Right cardiac atrium (tissue), 5 donors: ENCODE measurements at regions not wholly inside any gene's neighbourhood (a gene's known extent, or its start where the extent isn't known, plus 50 kb on each side); places are given as distances from the start of the nearest gene placed in this dataset.

Experiments used
- ATAC-seq, 2 donors: fragments of 200-7000 bp; cut with Tn5 transposase; one replicate each; pipeline versions ENCODE4 v1.8.0 to v1.9.1; 2020; ENCODE audit warnings: moderate library complexity in 2 of 2, mild to moderate bottlenecking in 1 of 2
- DNase-seq, 3 donors: peaks; one replicate each; pipeline ENCODE4 v3.0.0-alpha.2; 2020
- H3K27ac ChIP-seq: one replicate; pipeline ENCODE4 v1.5.1; 2013; ENCODE audit warnings: mild to moderate bottlenecking, low read length, control low read depth, moderate library complexity
- H3K27me3 ChIP-seq: one replicate; pipeline ENCODE4 v1.6.1; 2013; ENCODE audit not compliant: control insufficient read depth, insufficient read depth
- H3K4me1 ChIP-seq: one replicate; pipeline ENCODE4 v1.6.1; 2013; ENCODE audit warnings: low read length; ENCODE audit not compliant: control insufficient read depth, insufficient read depth
- H3K4me3 ChIP-seq: one replicate; pipeline ENCODE4 v1.5.1; 2013; ENCODE audit warnings: low read length, control low read depth
- H3K9me3 ChIP-seq: one replicate; pipeline ENCODE4 v1.6.1; 2013; ENCODE audit warnings: low read length; ENCODE audit not compliant: control insufficient read depth
- WGBS: extraction: QIAGEN DNeasy Blood & Tissue Kit; methylation state at CpG from one replicate; pipeline ENCODE4 v1.1.7; 2013; 5-methylcytosine and 5-hydroxymethylcytosine counted together
- intact Hi-C, 4 donors: fragments of 100-400 bp; cut with DNase I; formaldehyde crosslinking; loops; one replicate each; pipeline versions ENCODE4 v1.11.0 to v1.14.0; 2022 to 2023
- donor health status: healthy with polysubstance abuse.
- donor health status: DM: no; HTN: yes; CAD: no.
- donor health status: DM: no; HTN: no; CAD: no.
- donor health status: DM: no; HTN: yes; CAD: no; lungs with severe emphysema.
- donor health status: DM: yes; HTN: yes; CAD: no.

DNA sequence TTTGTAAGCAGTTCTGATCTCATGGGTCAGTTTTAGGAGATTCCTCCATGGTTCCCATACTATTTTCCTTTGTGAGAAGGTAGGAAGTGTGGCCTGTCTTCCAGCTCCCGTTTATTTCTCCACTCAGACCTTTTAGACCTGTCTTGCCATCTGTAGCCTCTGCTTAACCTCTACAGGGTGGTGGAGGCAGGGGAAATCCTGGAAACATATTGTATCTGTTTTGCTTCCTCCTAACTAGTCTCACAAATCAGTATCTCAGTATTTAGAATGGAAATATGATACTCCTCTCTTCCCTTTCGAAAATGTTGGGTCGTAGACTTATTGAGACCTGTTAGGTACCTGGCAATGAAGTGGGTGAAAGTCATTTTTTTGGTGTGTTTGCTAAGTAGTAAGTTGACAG is 399.4 kb upstream of the RGS6 start:
- WGBS = 70% methylated on average over 3 of the region's 3 CpGs
- Histone ChIP-seq H3K4me3 (no peak overlapping the region), H3K9me3 (no peaks in the 10 kb centered on the region), H3K4me1 (peaks cover 5% of the 10 kb centered on the region), H3K27ac (no peak overlapping the region), H3K27me3 (no peaks in the 10 kb centered on the region)
- DNase-seq (no peak), ATAC-seq (no peak)
- intact Hi-C loops = no loop called here

DNA sequence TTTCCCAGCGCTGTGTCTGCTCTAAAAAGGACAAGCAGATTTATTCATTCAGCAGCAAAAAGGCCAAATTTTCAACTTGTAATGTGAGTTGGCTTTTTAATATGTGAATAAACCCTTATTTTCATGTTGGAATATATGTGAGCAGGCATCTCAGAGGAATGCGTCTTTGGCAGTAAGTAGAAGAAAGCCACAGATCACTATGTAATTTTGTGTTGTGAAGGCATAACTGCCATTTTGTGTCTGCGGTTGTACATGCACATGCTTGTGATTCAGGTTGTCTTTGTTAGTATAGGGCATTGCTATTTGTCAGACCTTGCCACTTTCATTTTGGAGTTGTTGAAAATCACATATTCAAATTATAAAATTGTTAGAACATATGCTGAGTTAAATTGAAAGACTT is 398.8 kb upstream of the RGS6 start:
- no peaks in the 10 kb centered on the region for H3K27me3 ChIP-seq
- no peak for ATAC-seq
- 92% methylated on average over 3 of the region's 3 CpGs for WGBS
- no peak overlapping the region for H3K4me3 ChIP-seq
- no peak overlapping the region for H3K27ac ChIP-seq
- DNase-seq = no peak
- intact Hi-C loops = no loop called here
- H3K4me1 ChIP-seq = peaks cover 5% of the 10 kb centered on the region
- H3K9me3 ChIP-seq = no peaks in the 10 kb centered on the region

DNA sequence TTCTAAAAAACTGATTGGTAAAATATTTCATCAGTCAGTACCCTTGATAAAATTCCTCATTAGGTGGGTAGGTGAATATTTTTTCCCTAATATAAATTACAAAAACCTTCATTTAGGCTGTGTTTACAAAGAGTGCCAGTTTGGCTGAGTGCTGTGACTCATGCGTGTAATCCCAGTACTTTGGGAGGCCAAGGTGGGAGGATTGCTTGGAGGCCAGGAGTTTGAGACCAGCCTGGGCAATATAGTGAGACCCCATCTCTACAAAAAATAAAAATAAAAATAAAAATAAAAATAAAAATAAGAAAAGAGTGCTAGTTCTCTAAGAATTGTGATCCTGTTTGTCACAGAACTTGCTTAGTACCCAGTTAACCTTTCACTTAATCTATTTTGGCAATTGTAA is 398.4 kb upstream of the RGS6 start:
- Histone ChIP-seq H3K4me1 (peaks cover 5% of the 10 kb centered on the region), H3K4me3 (no peak overlapping the region), H3K27me3 (no peaks in the 10 kb centered on the region), H3K9me3 (no peaks in the 10 kb centered on the region), H3K27ac (no peak overlapping the region)
- DNase-seq (no peak), ATAC-seq (no peak)
- 97% methylated on average over 1 of the region's 1 CpG for WGBS
- intact Hi-C loops = no loop called here

DNA sequence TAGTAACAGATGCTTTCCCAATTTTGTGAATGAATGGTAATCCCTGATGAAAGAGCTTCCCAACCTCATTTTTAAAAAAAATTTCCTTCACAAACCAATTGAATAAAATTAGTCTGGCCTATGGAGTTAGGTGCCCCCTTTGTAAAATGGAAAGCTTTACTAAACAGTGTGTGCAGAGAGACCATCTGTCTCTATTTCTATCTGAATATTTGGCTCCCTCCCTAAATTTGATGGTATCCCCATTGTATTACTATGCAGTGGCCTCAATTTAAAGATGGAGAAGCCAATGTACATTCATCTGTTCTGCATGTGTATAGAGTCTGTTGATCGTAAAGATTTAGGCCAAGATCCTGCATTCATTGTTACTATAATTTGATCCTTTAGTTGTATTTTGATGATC is 397.7 kb upstream of the RGS6 start:
- DNase-seq (no peak), ATAC-seq (no peak)
- peaks cover 5% of the 10 kb centered on the region for H3K4me1 ChIP-seq
- no peaks in the 10 kb centered on the region for H3K27me3 ChIP-seq
- H3K9me3 ChIP-seq = no peaks in the 10 kb centered on the region
- no peak overlapping the region for H3K27ac ChIP-seq
- WGBS = 98% methylated on average over 1 of the region's 1 CpG
- no peak overlapping the region for H3K4me3 ChIP-seq
- intact Hi-C loops = no loop called here

DNA sequence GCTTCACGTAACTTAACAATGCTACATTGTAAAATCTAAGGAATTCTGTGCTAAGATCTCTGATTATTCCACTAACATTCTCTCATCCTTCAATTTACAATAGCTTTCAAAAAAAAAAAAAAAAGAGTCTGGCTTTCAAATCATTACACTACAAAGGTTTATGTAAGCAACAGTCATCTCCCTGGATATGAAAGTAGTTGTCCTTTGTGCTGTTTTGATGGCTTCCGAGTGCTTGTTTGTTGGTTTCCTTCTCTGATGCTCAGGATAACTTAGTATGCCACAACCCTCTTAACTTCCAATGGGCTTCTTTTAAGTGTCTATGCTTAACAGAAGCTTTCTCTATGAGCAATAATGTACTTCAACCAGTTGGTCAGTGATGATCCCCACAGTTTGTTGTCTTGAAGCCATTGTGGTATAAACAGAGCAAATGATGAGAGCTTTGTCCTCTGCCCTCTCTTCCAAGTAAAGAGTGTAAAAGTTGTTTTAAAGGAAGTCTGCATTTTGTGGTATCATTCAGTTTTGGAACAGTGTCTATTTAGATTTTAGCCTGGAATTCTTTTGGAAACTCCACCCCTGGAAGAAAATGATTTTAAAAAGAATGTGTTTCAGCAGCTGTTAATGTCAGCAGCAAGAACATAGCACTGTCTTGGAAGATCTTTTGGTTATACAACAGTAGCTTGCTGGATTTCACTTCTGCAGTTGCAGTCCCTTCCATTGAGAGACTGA is 396.1 kb upstream of the RGS6 start:
- ATAC-seq (no peak), DNase-seq (no peak)
- 72% methylated on average over 2 of the region's 2 CpGs for WGBS
- Histone ChIP-seq H3K9me3 (no peaks in the 10 kb centered on the region), H3K4me3 (no peak overlapping the region), H3K27me3 (no peaks in the 10 kb centered on the region), H3K4me1 (peaks cover 1% of the 10 kb centered on the region), H3K27ac (no peak overlapping the region)
- intact Hi-C loops = no loop called here

DNA sequence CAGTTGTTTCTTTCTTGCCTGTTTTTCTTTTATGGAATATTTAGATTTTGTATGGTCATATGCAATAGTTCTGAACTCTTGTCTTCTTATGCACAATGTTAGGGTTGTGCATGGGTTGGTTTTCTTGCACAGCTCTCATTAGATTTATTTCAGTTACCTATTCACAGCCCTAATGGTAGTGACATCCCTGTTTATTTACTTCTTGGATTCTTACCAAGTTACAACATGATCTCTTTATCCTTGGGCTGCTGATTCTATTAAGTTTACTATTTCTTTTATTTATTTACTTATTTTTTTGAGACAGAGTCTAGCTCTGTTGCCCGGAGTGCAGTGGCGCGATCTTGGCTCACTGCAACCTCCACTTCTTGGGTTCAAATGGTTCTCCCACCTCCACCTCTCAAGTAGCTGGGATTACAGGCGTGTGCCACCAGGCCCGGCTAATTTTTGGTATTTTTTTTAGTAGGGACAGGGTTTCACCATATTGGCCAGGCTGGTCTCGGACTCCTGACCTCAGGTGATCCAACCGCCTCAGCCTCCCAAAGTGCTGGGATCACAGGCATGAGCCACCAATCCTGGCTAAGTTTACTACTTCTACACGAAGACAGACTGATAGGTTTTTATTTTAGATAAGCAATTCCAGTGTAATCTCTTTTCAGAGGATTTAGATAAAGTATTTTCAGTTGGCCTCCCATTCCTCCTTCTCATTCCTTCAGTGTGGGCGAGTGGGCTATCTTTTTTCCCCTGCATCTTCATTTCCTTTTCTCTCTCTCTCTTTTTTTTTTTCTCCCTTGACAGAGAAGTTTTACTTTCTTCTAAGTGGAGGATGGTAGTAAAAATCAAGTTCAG is 395.1 kb upstream of the RGS6 start:
- 90% methylated on average over 9 of the region's 9 CpGs for WGBS
- ATAC-seq (no peak), DNase-seq (no peak)
- intact Hi-C loops = no loop called here
- no peaks in the 10 kb centered on the region for H3K27me3 ChIP-seq
- no peak overlapping the region for H3K27ac ChIP-seq
- H3K4me3 ChIP-seq = no peak overlapping the region
- H3K4me1 ChIP-seq = peaks cover 1% of the 10 kb centered on the region
- H3K9me3 ChIP-seq = no peaks in the 10 kb centered on the region

DNA sequence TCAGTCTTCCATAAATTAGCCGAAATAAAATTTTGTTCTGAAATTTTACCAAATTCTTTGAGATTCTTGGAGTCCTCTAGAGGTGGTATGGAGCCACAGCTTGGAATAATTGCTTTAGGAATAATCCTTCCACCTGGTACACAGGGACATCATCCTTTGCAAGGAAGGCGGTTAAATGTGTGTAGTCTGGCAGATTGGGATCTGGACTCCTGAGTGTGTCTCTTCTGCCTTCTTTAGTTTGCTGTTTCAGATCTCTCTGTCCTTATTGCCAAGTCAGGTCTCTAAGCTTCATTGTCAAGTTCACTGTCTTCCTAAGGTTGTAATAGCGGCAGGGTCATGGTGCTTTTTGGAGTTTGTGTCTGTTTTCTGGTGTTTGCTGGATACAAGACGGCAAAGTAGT is 393.9 kb upstream of the RGS6 start:
- H3K27me3 ChIP-seq = no peaks in the 10 kb centered on the region
- intact Hi-C loops = no loop called here
- DNase-seq = no peak
- no peak overlapping the region for H3K27ac ChIP-seq
- no peak overlapping the region for H3K4me3 ChIP-seq
- no peak for ATAC-seq
- WGBS = 85% methylated on average over 4 of the region's 4 CpGs
- H3K9me3 ChIP-seq = no peaks in the 10 kb centered on the region
- H3K4me1 ChIP-seq = peaks cover 1% of the 10 kb centered on the region

DNA sequence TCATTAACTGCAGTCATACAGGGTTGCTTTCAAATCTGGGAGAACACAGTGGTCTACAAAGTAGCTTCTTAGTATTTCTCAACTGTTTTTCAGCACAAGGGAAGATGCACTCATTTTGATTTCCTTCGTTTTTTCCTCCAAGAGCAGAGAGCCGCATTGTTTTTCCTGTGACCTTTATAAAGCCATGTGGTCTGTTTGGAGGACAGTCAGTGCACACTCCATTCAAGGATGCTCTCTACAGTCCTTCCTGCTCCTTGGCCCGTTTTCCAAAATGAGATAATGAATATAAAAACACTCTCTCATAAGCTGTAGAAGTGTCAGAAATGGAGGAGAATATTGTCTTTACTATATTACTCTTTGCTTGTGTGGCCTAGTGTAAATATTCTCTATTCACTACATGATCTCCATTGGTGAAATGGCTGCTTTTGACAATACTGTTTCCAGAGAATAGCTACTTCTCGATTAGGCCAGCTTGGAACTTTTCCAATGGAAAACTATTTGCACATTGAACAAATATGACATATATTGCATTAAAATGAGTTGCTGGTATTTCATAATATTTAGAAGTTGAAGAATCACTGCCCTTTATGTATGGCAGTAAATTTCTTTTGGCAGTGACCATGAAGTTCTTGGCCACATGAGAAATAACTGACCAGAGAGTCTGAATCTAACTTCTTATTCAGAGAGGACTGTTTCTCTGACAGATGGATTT is 393.1 kb upstream of the RGS6 start:
- Histone ChIP-seq H3K27me3 (no peaks in the 10 kb centered on the region), H3K4me1 (peaks cover 1% of the 10 kb centered on the region), H3K4me3 (no peak overlapping the region), H3K9me3 (no peaks in the 10 kb centered on the region), H3K27ac (no peak overlapping the region)
- intact Hi-C loops = no loop called here
- WGBS = 23% methylated on average over 4 of the region's 4 CpGs
- peak; percentile 41 to 57 for ATAC-seq
- no peak for DNase-seq

DNA sequence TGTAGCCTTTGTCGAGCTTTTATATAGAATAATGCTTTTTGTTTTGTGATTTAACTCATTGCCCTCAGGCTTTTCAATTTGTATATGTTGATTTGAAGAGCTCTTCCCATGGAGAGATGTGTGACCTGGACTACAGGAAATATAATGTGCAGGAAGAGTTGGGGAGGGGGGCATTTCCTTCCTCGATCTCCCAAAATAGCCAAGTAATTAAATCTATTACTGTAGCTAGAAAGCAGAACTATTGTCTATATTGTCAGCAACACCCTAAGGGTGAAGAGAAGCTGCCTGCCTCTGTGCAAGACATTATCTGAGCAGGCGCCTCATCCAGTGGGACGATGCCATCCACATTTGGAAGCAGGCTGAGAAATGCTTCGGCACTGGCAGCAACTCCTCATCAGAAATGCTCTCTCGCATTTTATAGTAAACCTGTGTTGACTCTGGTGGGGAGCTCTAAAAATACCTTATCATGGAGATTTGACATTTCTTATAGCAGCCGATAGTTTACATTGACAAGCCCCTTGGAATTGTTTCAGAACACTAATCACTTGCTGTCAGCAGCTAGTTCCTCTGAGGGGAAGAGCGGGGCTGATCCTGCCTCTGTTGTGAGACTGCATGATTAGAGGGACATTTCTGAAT is 392.5 kb upstream of the RGS6 start:
- peak overlapping the region; percentile 50 for H3K4me3 ChIP-seq
- WGBS = 10% methylated on average over 8 of the region's 8 CpGs
- no peaks in the 10 kb centered on the region for H3K9me3 ChIP-seq
- H3K27ac ChIP-seq = peak overlapping the region; percentile 45
- DNase-seq (peak in 1 of 3 donors; percentile 54), ATAC-seq (peak; percentile 68 to 88)
- H3K27me3 ChIP-seq = no peaks in the 10 kb centered on the region
- intact Hi-C loops = no loop called here
- H3K4me1 ChIP-seq = peaks cover 1% of the 10 kb centered on the region

DNA sequence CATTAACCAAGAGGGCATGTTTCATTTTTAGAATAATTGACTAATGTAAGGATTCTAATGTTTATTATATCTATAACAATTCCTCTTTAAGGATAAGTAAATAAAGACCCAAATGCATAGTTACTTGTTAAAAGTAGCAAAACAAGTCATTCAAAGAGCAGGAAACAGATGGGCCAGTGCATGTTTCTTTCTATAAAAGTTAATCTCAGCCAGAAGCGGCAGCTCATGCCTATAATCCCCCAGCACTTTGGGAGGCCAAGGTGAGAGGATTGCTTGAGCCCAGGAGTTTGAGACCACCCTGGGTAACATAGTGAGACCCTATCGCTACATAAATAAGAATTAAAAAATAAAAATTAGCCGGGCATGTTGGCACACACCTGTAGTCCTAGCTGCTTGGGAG is 391.0 kb upstream of the RGS6 start:
- H3K4me3 ChIP-seq = no peak overlapping the region
- H3K9me3 ChIP-seq = no peaks in the 10 kb centered on the region
- DNase-seq (no peak), ATAC-seq (no peak)
- WGBS = 88% methylated on average over 3 of the region's 3 CpGs
- peaks cover 1% of the 10 kb centered on the region for H3K4me1 ChIP-seq
- intact Hi-C loops = no loop called here
- H3K27ac ChIP-seq = no peak overlapping the region
- no peaks in the 10 kb centered on the region for H3K27me3 ChIP-seq
